Ascending aorta (tissue), 2 donors: ENCODE measurements at regions not wholly inside any gene's neighbourhood (a gene's known extent, or its start where the extent isn't known, plus 50 kb on each side); places are given as distances from the start of the nearest gene placed in this dataset.

ENCODE experiments used
- DNase-seq, 2 donors: peaks; one replicate each; pipeline ENCODE4 v3.0.0-alpha.2; 2019; ENCODE audit warnings: low spot score in 2 of 2
- H3K27ac ChIP-seq, 2 donors: fragments of 200-600 bp; sonication (generic); one replicate each; pipeline ENCODE4 v1.5.1; 2016 to 2017; ENCODE audit warnings: mild to moderate bottlenecking in 1 of 2
- H3K27me3 ChIP-seq: fragments of 200-600 bp; sonication (generic); one replicate; pipeline ENCODE4 v1.5.1; 2017
- H3K36me3 ChIP-seq, 2 donors: fragments of 200-600 bp; sonication (generic); one replicate each; pipeline ENCODE4 v1.5.1; 2016
- H3K4me1 ChIP-seq, 2 donors: fragments of 200-600 bp; sonication (generic); one replicate each; pipeline ENCODE4 v1.5.1; 2016 to 2017; ENCODE audit warnings: mild to moderate bottlenecking in 1 of 2
- H3K4me3 ChIP-seq, 2 donors: fragments of 200-600 bp; sonication (generic); one replicate each; pipeline ENCODE4 v1.5.1; 2016 to 2017; ENCODE audit warnings: mild to moderate bottlenecking in 1 of 2
- H3K9me3 ChIP-seq, 2 donors: fragments of 200-600 bp; sonication (generic); one replicate each; pipeline ENCODE4 v1.5.1; 2016
- CTCF ChIP-seq, 3 experiments: fragments of 200-600 bp in 2 of 3; fragments of 450-650 bp in 1 of 3; sonication (generic) in 2 of 3; IDR thresholded peaks; one replicate each; pipeline ENCODE4 v1.5.1; 2016 to 2019; ENCODE audit warnings: antibody characterized with exemption in 3 of 3, mild to moderate bottlenecking in 1 of 3, moderate library complexity in 1 of 3
- intact Hi-C: fragments of 100-400 bp; cut with DNase I; formaldehyde crosslinking; loops from one replicate; pipeline ENCODE4 v1.15.1; 2023

- peak in 1 of 2 donors; percentile 22 for DNase-seq
Measured at GRCh38 chr2:236768393-236769140, 198.9 kb downstream of the ACKR3 start.

DNA sequence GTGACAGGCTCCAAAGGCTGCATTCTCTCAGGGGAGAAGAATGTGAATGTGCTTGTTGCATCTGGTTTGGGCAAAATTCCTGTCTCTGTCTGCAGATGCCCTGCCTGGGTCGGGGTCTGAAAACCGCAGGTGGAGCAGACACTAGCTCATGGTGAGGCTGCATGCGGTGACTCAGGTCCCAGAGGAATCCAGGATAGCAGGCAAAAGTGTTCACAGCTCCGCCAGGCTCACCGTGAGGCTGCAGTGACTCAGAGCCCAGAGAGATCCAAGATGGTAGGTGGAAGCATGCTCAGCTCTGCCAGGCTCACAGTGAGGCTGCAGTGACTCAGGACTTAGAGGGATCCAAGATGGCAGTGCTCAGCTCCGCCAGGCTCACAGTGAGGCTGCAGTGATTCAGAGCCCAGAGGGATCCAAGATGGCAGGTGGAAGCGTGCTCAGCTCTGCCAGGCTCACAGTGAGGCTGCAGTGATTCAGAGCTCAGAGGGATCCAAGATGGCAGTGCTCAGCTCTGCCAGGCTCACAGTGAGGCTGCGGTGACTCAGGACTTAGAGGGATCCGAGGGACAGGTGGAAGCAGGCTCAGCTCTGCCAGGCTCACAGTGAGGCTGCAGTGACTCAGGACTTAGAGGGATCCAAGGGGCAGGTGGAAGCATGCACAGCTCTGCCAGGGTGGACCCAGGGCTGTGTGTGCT is 200.5 kb downstream of the ACKR3 start:
- no peaks in the 10 kb centered on the region for H3K9me3 ChIP-seq
- intact Hi-C loops: no loop called here
- H3K27ac ChIP-seq: no peak overlapping the region
- no peaks in the 10 kb centered on the region for H3K4me1 ChIP-seq
- no peak for TF ChIP-seq CTCF (IDR thresholded peaks at IDR 0.05)
- H3K27me3 ChIP-seq: no peaks in the 10 kb centered on the region
- no peaks in the 10 kb centered on the region for H3K36me3 ChIP-seq
- peak in 1 of 2 donors; percentile 44 for DNase-seq
- no peak overlapping the region for H3K4me3 ChIP-seq

More at GRCh38 chr2:236768393-236769140, 198.9 kb downstream of the ACKR3 start:
- Histone ChIP-seq H3K27ac (no peak overlapping the region), H3K9me3 (no peaks in the 10 kb centered on the region), H3K27me3 (no peaks in the 10 kb centered on the region), H3K4me1 (no peaks in the 10 kb centered on the region), H3K4me3 (no peak overlapping the region), H3K36me3 (no peaks in the 10 kb centered on the region)
- intact Hi-C loops: no loop called here
- no peak for TF ChIP-seq CTCF (IDR thresholded peaks at IDR 0.05)

DNA sequence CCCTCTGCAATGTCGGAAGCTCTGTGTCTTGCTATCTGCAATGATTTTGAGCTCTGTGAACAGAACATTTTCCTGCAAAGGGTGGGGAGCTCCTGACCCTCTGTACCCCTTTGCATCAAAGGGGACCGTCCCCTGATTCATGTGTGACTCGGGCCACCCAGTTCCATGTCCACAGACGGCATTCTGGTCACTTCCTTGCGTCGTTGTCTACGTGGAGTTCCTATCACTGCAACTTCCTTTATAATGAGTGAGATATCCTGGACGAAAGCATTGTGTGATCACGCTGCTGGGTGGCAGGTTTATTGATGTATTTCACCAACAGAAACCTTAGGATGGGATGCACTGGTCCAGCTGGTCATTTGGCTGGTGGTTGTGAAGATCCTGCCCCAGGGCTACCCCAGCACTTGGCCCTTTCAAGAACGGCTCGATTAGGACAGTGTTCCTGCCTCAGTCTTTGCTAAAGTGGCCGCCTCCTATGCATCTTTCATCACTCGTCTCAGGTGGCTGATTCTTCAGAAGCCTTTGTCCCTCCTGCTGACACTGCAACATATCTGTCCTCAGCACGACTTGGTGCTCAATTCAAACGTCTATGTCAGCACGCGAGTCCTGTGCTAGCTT is 202.7 kb downstream of the ACKR3 start:
- H3K27ac ChIP-seq: no peak overlapping the region
- DNase-seq: peak in 1 of 2 donors; percentile 55
- peaks cover 3 to 11% of the 10 kb centered on the region in 2 donors for H3K4me1 ChIP-seq
- H3K36me3 ChIP-seq: no peaks in the 10 kb centered on the region
- H3K4me3 ChIP-seq: no peak overlapping the region
- intact Hi-C loops: no loop called here
- no peak for TF ChIP-seq CTCF (IDR thresholded peaks at IDR 0.05)
- H3K9me3 ChIP-seq: no peaks in the 10 kb centered on the region
- no peaks in the 10 kb centered on the region for H3K27me3 ChIP-seq

DNA sequence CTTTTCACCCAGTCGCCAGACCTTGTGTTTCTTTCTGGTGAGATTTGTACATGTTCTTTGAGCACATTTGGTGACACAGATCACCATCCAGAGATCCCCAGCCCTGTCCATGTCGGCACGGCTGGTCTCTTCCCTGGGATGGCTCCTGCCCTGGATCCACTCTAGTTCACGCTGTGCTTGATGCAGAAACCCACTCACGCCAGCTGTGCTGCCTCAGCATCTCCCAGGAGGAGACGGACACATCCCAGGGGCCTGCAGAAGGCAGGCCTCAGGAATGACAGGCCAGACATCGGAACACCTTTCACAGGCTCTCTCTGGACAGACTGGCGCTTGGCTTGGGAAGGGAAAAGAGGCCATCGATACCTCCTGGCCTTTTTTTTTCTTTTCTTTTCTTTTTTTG is 203.6 kb downstream of the ACKR3 start:
- intact Hi-C loops: no loop called here
- Histone ChIP-seq H3K36me3 (no peaks in the 10 kb centered on the region), H3K4me3 (no peak overlapping the region), H3K27me3 (no peaks in the 10 kb centered on the region), H3K4me1 (peaks cover 3 to 12% of the 10 kb centered on the region in 2 donors), H3K27ac (no peak overlapping the region), H3K9me3 (no peaks in the 10 kb centered on the region)
- TF ChIP-seq CTCF (IDR thresholded peaks at IDR 0.05): no peak
- peak in 1 of 2 donors; percentile 46 for DNase-seq

- Histone ChIP-seq H3K36me3 (no peaks in the 10 kb centered on the region), H3K4me3 (no peak overlapping the region), H3K4me1 (peaks cover 3 to 12% of the 10 kb centered on the region in 2 donors), H3K27me3 (no peaks in the 10 kb centered on the region), H3K27ac (no peak overlapping the region), H3K9me3 (no peaks in the 10 kb centered on the region)
- TF ChIP-seq CTCF (IDR thresholded peaks at IDR 0.05): no peak
- DNase-seq: no peak
- intact Hi-C loops: no loop called here
Measured at GRCh38 chr2:236774171-236774570, 204.5 kb downstream of the ACKR3 start.
